ENCODE measurements at regions not wholly inside any gene's neighbourhood (a gene's known extent, or its start where the extent isn't known, plus 50 kb on each side); places are given as distances from the start of the nearest gene placed in this dataset.

DNA sequence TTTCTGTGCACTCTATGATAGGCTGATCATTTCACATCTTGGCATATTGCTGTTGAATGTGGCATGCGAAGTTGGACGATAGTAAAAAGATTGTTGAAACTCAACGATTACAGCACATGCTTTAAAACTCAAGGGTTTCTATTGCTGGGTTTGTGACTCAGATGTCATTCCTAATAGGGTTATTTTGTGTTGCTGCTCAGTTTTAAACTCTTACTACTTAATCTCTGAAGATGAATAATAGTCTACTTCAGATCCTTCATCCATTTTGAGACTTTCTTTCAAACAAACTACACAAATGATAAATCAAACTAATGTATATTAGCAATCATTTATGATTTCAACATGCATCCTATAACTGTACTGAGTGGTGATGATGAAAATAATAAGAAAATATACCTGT lies 71.3 kb upstream of the MBNL1 start:
- no peak for DNase-seq
- no peaks in the 10 kb centered on the region for H3K4me1 ChIP-seq
- intact Hi-C loops (cut with DNase I; ENCODE audit: low total_unique reads): no loop called here
- no peak overlapping the region for H3K4me3 ChIP-seq
- TF ChIP-seq, protein P1, sequence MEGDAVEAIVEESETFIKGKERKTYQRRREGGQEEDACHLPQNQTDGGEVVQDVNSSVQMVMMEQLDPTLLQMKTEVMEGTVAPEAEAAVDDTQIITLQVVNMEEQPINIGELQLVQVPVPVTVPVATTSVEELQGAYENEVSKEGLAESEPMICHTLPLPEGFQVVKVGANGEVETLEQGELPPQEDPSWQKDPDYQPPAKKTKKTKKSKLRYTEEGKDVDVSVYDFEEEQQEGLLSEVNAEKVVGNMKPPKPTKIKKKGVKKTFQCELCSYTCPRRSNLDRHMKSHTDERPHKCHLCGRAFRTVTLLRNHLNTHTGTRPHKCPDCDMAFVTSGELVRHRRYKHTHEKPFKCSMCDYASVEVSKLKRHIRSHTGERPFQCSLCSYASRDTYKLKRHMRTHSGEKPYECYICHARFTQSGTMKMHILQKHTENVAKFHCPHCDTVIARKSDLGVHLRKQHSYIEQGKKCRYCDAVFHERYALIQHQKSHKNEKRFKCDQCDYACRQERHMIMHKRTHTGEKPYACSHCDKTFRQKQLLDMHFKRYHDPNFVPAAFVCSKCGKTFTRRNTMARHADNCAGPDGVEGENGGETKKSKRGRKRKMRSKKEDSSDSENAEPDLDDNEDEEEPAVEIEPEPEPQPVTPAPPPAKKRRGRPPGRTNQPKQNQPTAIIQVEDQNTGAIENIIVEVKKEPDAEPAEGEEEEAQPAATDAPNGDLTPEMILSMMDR (IDR thresholded peaks at IDR 0.05): no peak
- no peak for TF ChIP-seq POLR2A (IDR thresholded peaks at IDR 0.05)
- no peaks in the 10 kb centered on the region for H3K36me3 ChIP-seq (ENCODE audit: low read depth, missing control alignments)
- H3K27me3 ChIP-seq: no peaks in the 10 kb centered on the region
- 73 to 83% methylated on average over 3 of the region's 3 CpGs for WGBS, 2 donors
- H3K27ac ChIP-seq: no peak overlapping the region
- no peaks in the 10 kb centered on the region for H3K9me3 ChIP-seq

DNA sequence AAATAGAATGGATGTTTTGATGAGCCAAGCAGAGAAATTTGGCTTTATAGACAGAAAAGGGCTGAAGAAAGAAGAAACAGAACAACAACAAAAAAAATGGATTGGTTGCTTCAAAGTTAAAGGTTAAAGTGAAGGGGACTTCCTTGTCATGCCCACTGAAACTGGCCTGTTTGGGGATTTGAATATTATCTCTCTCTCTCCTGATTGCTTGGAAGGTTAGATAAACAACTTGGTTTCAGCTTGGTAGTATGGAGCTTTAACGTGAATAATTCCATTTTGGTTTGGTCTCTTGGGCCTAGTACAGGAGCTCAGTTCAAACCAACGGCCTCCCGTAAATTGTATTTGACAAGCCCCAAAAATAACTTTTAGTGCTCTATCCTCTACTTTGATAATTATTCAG lies 70.8 kb upstream of the MBNL1 start:
- peaks cover 4% of the 10 kb centered on the region for H3K4me1 ChIP-seq
- no peaks in the 10 kb centered on the region for H3K9me3 ChIP-seq
- H3K27me3 ChIP-seq: no peaks in the 10 kb centered on the region
- 76 to 84% methylated on average over 3 of the region's 3 CpGs for WGBS, 2 donors
- no peaks in the 10 kb centered on the region for H3K36me3 ChIP-seq (ENCODE audit: low read depth, missing control alignments)
- intact Hi-C loops (cut with DNase I; ENCODE audit: low total_unique reads): no loop called here
- H3K27ac ChIP-seq: peak overlapping the region in 1 of 2 donors; percentile 2
- no peak for DNase-seq
- no peak for TF ChIP-seq POLR2A (IDR thresholded peaks at IDR 0.05)
- TF ChIP-seq, protein P1 (IDR thresholded peaks at IDR 0.05): no peak
- H3K4me3 ChIP-seq: no peak overlapping the region

DNA sequence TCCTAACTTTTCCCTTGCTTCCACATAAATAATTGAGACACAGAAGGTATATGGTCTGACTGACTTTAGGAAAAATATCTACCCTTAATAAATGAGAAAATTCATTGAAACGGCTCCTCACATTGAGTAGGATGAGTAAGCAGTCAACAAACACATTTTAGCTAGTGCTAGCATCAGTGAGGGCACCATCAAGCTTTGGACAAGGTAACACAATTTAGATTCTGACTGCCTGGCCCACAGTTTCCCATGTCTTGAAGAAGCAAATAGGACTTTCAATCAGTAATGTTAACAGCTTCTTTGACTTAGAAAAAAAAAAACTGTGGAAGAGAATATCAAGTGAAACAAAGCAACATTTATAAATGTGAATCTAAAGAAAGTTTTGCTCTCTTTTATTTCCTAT lies 70.1 kb upstream of the MBNL1 start:
- Histone ChIP-seq H3K9me3 (no peaks in the 10 kb centered on the region), H3K36me3 (ENCODE audit: low read depth, missing control alignments) (no peaks in the 10 kb centered on the region), H3K4me3 (no peak overlapping the region), H3K27me3 (no peaks in the 10 kb centered on the region), H3K4me1 (peaks cover 8% of the 10 kb centered on the region), H3K27ac (peak overlapping the region in 1 of 2 donors; percentile 2)
- intact Hi-C loops (cut with DNase I; ENCODE audit: low total_unique reads): no loop called here
- 80 to 85% methylated on average over 1 of the region's 1 CpG for WGBS, 2 donors
- no peak for TF ChIP-seq POLR2A (IDR thresholded peaks at IDR 0.05)
- TF ChIP-seq, protein P1 (IDR thresholded peaks at IDR 0.05): no peak
- no peak for DNase-seq

DNA sequence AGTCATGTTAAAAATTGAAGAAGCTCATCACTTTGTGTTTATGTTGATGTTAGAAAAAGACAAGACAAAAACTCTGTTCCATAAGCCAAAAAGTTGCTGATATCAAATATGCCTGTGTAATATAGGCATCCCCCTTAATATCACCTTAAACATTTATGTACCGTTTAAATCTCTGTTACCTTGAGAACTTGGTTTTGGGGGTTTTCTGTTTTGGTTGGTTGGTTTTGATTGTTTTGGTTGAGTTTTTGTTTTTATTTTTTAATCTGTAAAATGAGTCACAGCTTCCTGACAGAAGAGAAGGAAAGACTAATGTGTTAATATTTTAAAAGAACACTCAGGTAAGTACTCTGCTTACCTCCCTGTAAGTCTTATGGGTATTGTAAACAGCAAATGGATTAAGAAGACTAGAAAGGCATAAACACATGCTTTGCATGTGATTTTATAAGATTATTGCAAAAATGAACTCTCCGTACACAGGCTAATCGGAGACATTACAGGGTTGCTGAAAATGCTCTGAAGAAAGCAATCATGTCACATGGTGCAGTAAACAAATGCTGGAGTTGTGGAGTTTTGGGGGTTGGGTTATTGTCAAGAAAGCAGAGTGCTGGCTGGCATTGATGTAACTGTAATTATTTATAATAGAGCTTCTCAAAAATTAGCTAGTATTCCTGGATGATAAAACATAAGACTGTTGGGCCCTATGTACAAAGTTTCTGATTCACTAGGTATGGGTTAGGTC lies 69.5 kb upstream of the MBNL1 start:
- TF ChIP-seq, protein P1 (IDR thresholded peaks at IDR 0.05): no peak
- TF ChIP-seq POLR2A (IDR thresholded peaks at IDR 0.05): no peak
- intact Hi-C loops (cut with DNase I; ENCODE audit: low total_unique reads): no loop called here
- H3K27me3 ChIP-seq: no peaks in the 10 kb centered on the region
- peaks cover 8% of the 10 kb centered on the region for H3K4me1 ChIP-seq
- DNase-seq: no peak
- H3K36me3 ChIP-seq (ENCODE audit: low read depth, missing control alignments): no peaks in the 10 kb centered on the region
- peak overlapping the region in 1 of 2 donors; percentile 78 for H3K27ac ChIP-seq
- no peak overlapping the region for H3K4me3 ChIP-seq
- 84% methylated on average over 3 of the region's 3 CpGs for WGBS, 2 donors
- no peaks in the 10 kb centered on the region for H3K9me3 ChIP-seq
